ENCODE measurements at regions not wholly inside any gene's neighbourhood (a gene's known extent, or its start where the extent isn't known, plus 50 kb on each side); places are given as distances from the start of the nearest gene placed in this dataset.

- H3K4me3 ChIP-seq (ENCODE audit: low read depth, low read length): no peak overlapping the region
- no peak for DNase-seq (ENCODE audit: low read depth)
- TF ChIP-seq, protein P1, sequence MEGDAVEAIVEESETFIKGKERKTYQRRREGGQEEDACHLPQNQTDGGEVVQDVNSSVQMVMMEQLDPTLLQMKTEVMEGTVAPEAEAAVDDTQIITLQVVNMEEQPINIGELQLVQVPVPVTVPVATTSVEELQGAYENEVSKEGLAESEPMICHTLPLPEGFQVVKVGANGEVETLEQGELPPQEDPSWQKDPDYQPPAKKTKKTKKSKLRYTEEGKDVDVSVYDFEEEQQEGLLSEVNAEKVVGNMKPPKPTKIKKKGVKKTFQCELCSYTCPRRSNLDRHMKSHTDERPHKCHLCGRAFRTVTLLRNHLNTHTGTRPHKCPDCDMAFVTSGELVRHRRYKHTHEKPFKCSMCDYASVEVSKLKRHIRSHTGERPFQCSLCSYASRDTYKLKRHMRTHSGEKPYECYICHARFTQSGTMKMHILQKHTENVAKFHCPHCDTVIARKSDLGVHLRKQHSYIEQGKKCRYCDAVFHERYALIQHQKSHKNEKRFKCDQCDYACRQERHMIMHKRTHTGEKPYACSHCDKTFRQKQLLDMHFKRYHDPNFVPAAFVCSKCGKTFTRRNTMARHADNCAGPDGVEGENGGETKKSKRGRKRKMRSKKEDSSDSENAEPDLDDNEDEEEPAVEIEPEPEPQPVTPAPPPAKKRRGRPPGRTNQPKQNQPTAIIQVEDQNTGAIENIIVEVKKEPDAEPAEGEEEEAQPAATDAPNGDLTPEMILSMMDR (IDR thresholded peaks at IDR 0.05; ENCODE audit: insufficient read depth, low read depth, low read length, missing control alignments): no peak
Observed at GRCh38 chr2:215760091-215760490, 253.3 kb downstream of the MREG start.

GRCh38 chr2:215758691-215759090 is 254.7 kb downstream of the MREG start:
- TF ChIP-seq, protein P1 (IDR thresholded peaks at IDR 0.05; ENCODE audit: insufficient read depth, low read depth, low read length, missing control alignments): no peak
- DNase-seq (ENCODE audit: low read depth): no peak
- no peak overlapping the region for H3K4me3 ChIP-seq (ENCODE audit: low read depth, low read length)

- TF ChIP-seq, protein P1 (IDR thresholded peaks at IDR 0.05; ENCODE audit: insufficient read depth, low read depth, low read length, missing control alignments): no peak
- no peak overlapping the region for H3K4me3 ChIP-seq (ENCODE audit: low read depth, low read length)
- no peak for DNase-seq (ENCODE audit: low read depth)
Observed at GRCh38 chr2:215756346-215756730, 257.0 kb downstream of the MREG start.

- TF ChIP-seq, protein P1 (IDR thresholded peaks at IDR 0.05; ENCODE audit: insufficient read depth, low read depth, low read length, missing control alignments): no peak
- no peak for DNase-seq (ENCODE audit: low read depth)
- no peak overlapping the region for H3K4me3 ChIP-seq (ENCODE audit: low read depth, low read length)
Observed at GRCh38 chr2:215755641-215756345, 257.6 kb downstream of the MREG start.

DNA sequence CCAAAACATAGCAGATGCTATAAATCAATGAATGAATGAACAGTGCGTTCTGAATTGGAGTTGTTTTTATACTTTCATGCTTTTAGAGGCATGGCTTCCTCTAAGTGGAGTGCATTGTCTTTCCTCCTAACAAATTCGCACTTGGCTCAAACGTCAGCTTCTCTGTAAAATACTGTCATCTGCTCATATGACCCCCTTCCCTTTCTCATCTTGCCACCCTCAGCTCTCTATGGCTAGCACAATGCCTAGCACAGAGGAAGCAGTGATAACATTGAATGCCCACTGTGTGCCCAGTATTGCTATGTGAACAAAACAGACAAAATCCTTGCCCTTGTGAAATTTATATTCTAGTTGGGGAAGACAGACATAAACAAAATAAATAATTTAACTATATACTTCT is 258.8 kb downstream of the MREG start:
- TF ChIP-seq, protein P1 (IDR thresholded peaks at IDR 0.05; ENCODE audit: insufficient read depth, low read depth, low read length, missing control alignments): no peak
- no peak overlapping the region for H3K4me3 ChIP-seq (ENCODE audit: low read depth, low read length)
- no peak for DNase-seq (ENCODE audit: low read depth)

- no peak for DNase-seq (ENCODE audit: low read depth)
- no peak overlapping the region for H3K4me3 ChIP-seq (ENCODE audit: low read depth, low read length)
- TF ChIP-seq, protein P1 (IDR thresholded peaks at IDR 0.05; ENCODE audit: insufficient read depth, low read depth, low read length, missing control alignments): no peak
Observed at GRCh38 chr2:215753808-215754207, 259.5 kb downstream of the MREG start.

GRCh38 chr2:215752991-215753390 is 260.4 kb downstream of the MREG start:
- DNase-seq (ENCODE audit: low read depth): no peak
- TF ChIP-seq, protein P1 (IDR thresholded peaks at IDR 0.05; ENCODE audit: insufficient read depth, low read depth, low read length, missing control alignments): no peak
- H3K4me3 ChIP-seq (ENCODE audit: low read depth, low read length): no peak overlapping the region

Data from GM12865 (cell line).